IMR-90 (cell line): ENCODE measurements at regions not wholly inside any gene's neighbourhood (a gene's known extent, or its start where the extent isn't known, plus 50 kb on each side); places are given as distances from the start of the nearest gene placed in this dataset.

ENCODE experiments used
- ATAC-seq: fragments of 200-7000 bp; cut with Tn5 transposase; 2 replicates; pipeline ENCODE4 v1.9.1; 2020; ENCODE audit warnings: low read depth, mild to moderate bottlenecking, moderate library complexity
- BruUV-seq: library from RNA; stranded (reverse); fragments of 400-500 nt; replicated peaks from 2 replicates; lab custom pipeline; 2021; lab: Mats Ljungman, UMichigan
- CTCF ChIA-PET: fragments of 300-600 bp; formaldehyde crosslinking; extraction: SDS; loops from one replicate; lab custom pipeline; 2021; ENCODE audit warnings: antibody characterized with exemption; lab: Yijun Ruan, JAX
- POLR2A ChIA-PET: fragments of 300-600 bp; sonication (Branson Sonifier 250); formaldehyde crosslinking; loops from one replicate; lab custom pipeline; 2022; ENCODE audit warnings: antibody characterized with exemption; ENCODE audit not compliant: unreplicated experiment; lab: Charles Lee
- DNase-seq: peaks from one replicate; pipeline ENCODE4 v3.0.0; 2013
- H2AFZ ChIP-seq: replicated peaks from 2 replicates; pipeline ENCODE3; 2013; ENCODE audit warnings: low read length, mild to moderate bottlenecking; ENCODE audit not compliant: poor library complexity
- H2AK5ac ChIP-seq: 2 replicates; pipeline ENCODE4 v1.6.1; 2013; ENCODE audit warnings: low read depth, low read length, inconsistent platforms
- H2AK9ac ChIP-seq: replicated peaks from 2 replicates; pipeline ENCODE3; 2013; ENCODE audit warnings: mild to moderate bottlenecking, low read depth, low read length, moderate library complexity; ENCODE audit not compliant: poor library complexity
- H2BK120ac ChIP-seq: 2 replicates; pipeline ENCODE4 v1.6.1; 2013; ENCODE audit warnings: low read depth, low read length, inconsistent platforms
- H2BK15ac ChIP-seq: 3 replicates; pipeline ENCODE4 v1.6.1; 2013; ENCODE audit warnings: low read depth, low read length, inconsistent platforms
- H2BK20ac ChIP-seq: 2 replicates; pipeline ENCODE4 v1.6.1; 2013; ENCODE audit warnings: low read depth, mild to moderate bottlenecking, inconsistent platforms, low read length, moderate library complexity
- H2BK5ac ChIP-seq: 2 replicates; pipeline ENCODE4 v1.6.1; 2013; ENCODE audit warnings: mild to moderate bottlenecking, low read depth, low read length, inconsistent platforms; ENCODE audit not compliant: poor library complexity, severe bottlenecking
- H3K14ac ChIP-seq: replicated peaks from 2 replicates; pipeline ENCODE4 v1.6.1; 2013; ENCODE audit warnings: low read depth, low read length, inconsistent platforms
- H3K18ac ChIP-seq: 2 replicates; pipeline ENCODE4 v1.6.1; 2013; ENCODE audit warnings: low read depth, low read length, control low read depth
- H3K23ac ChIP-seq: 2 replicates; pipeline ENCODE4 v1.6.1; 2013; ENCODE audit warnings: low read depth, low read length, inconsistent platforms
- H3K27ac ChIP-seq: 2 replicates; pipeline ENCODE4 v1.5.1; 2013; ENCODE audit warnings: mild to moderate bottlenecking, control low read depth, low read length; ENCODE audit not compliant: insufficient read depth
- H3K27me3 ChIP-seq: 2 replicates; pipeline ENCODE4 v1.6.1; 2013; ENCODE audit warnings: low read length; ENCODE audit not compliant: control insufficient read depth, insufficient read depth
- H3K36me3 ChIP-seq: 2 replicates; pipeline ENCODE4 v1.6.1; 2013; ENCODE audit warnings: low read length, mixed read lengths; ENCODE audit not compliant: control insufficient read depth, insufficient read depth
- H3K4ac ChIP-seq: 2 replicates; pipeline ENCODE4 v1.6.1; 2013; ENCODE audit warnings: low read depth, low read length, inconsistent platforms
- H3K4me1 ChIP-seq: 2 replicates; pipeline ENCODE4 v1.6.1; 2013; ENCODE audit warnings: low read length, mixed read lengths; ENCODE audit not compliant: control insufficient read depth, insufficient read depth
- H3K4me2 ChIP-seq: 2 replicates; pipeline ENCODE4 v1.6.1; 2013; ENCODE audit warnings: low read depth, mild to moderate bottlenecking, control low read depth, low read length, moderate library complexity
- H3K4me3 ChIP-seq: 2 replicates; pipeline ENCODE4 v1.5.1; 2013; ENCODE audit warnings: low read depth, mild to moderate bottlenecking, control low read depth, low read length, moderate library complexity; ENCODE audit not compliant: insufficient read depth
- H3K56ac ChIP-seq: 2 replicates; pipeline ENCODE4 v1.6.1; 2013; ENCODE audit warnings: low read length, inconsistent platforms; ENCODE audit not compliant: insufficient read depth; ENCODE audit errors: extremely low read depth
- H3K79me1 ChIP-seq, 2 experiments: 2 replicates each; pipeline ENCODE4 v1.6.1; 2013; ENCODE audit warnings: low read length in 2 of 2, inconsistent platforms in 1 of 2, low read depth in 1 of 2
- H3K9ac ChIP-seq: 2 replicates; pipeline ENCODE4 v1.6.1; 2013; ENCODE audit warnings: low read depth, low read length, control low read depth
- H3K9me1 ChIP-seq: 2 replicates; pipeline ENCODE4 v1.6.1; 2013; ENCODE audit warnings: low read length, inconsistent platforms; ENCODE audit not compliant: insufficient read depth
- H3K9me3 ChIP-seq: 2 replicates; pipeline ENCODE4 v1.6.1; 2013; ENCODE audit warnings: low read length; ENCODE audit not compliant: control insufficient read depth, insufficient read depth
- H4K20me1 ChIP-seq: 2 replicates; pipeline ENCODE4 v1.6.1; 2013; ENCODE audit warnings: low read length, inconsistent platforms; ENCODE audit not compliant: insufficient read depth
- H4K5ac ChIP-seq: 2 replicates; pipeline ENCODE4 v1.6.1; 2013; ENCODE audit warnings: mild to moderate bottlenecking, low read depth, low read length, control low read depth
- H4K8ac ChIP-seq, 2 experiments: 2 replicates each; pipeline ENCODE4 v1.6.1; 2013; ENCODE audit warnings: low read depth in 2 of 2, low read length in 2 of 2, control low read depth in 1 of 2, inconsistent platforms in 1 of 2
- H4K91ac ChIP-seq: 2 replicates; pipeline ENCODE4 v1.6.1; 2013; ENCODE audit warnings: low read depth, low read length, inconsistent platforms; ENCODE audit not compliant: insufficient read depth
- BHLHE40 ChIP-seq: fragments of 150-350 bp; IDR thresholded peaks from 2 replicates; pipeline ENCODE4 v1.6.1; 2016; ENCODE audit warnings: mild to moderate bottlenecking, low read depth, low read length
- CEBPB ChIP-seq: IDR thresholded peaks from 2 replicates; pipeline ENCODE4 v1.6.1; 2012; ENCODE audit warnings: low read depth, low read length, improper control_type of control experiment
- CHD1 ChIP-seq: IDR thresholded peaks from 2 replicates; pipeline ENCODE4 v1.6.1; 2012; ENCODE audit warnings: low read depth, low read length, improper control_type of control experiment
- FOS ChIP-seq: fragments of 150-350 bp; IDR thresholded peaks from 2 replicates; pipeline ENCODE4 v1.6.1; 2016; ENCODE audit warnings: low read depth, low read length
- MAFK ChIP-seq: IDR thresholded peaks from 2 replicates; pipeline ENCODE4 v1.6.1; 2012; ENCODE audit warnings: low read depth, low read length, improper control_type of control experiment
- MAZ ChIP-seq: IDR thresholded peaks from 2 replicates; pipeline ENCODE4 v1.6.1; 2012; ENCODE audit warnings: low read depth, mild to moderate bottlenecking, low read length, improper control_type of control experiment, moderate library complexity, borderline replicate concordance
- MXI1 ChIP-seq: IDR thresholded peaks from 2 replicates; pipeline ENCODE4 v1.6.1; 2012; ENCODE audit warnings: low read depth, mild to moderate bottlenecking, low read length, moderate library complexity, borderline replicate concordance
- NFE2L2 ChIP-seq: fragments of 150-350 bp; IDR thresholded peaks from 2 replicates; pipeline ENCODE4 v1.6.1; 2016; ENCODE audit warnings: low read depth, mild to moderate bottlenecking, low read length
- POLR2A ChIP-seq: IDR thresholded peaks from 2 replicates; pipeline ENCODE4 v1.6.1; 2012; ENCODE audit warnings: mild to moderate bottlenecking, low read depth, low read length
- RAD21 ChIP-seq: IDR thresholded peaks from 2 replicates; pipeline ENCODE4 v1.6.1; 2012; ENCODE audit warnings: low read length, improper control_type of control experiment
- RCOR1 ChIP-seq: IDR thresholded peaks from 2 replicates; pipeline ENCODE4 v1.6.1; 2012; ENCODE audit warnings: mild to moderate bottlenecking, low read length, improper control_type of control experiment; ENCODE audit not compliant: insufficient replicate concordance
- RFX5 ChIP-seq: IDR thresholded peaks from 2 replicates; pipeline ENCODE4 v1.8.0; 2012; ENCODE audit warnings: low read depth, mild to moderate bottlenecking, low read length, moderate library complexity
- SMC3 ChIP-seq: fragments of 150-350 bp; IDR thresholded peaks from 2 replicates; pipeline ENCODE4 v1.6.1; 2016; ENCODE audit warnings: low read depth, mild to moderate bottlenecking, antibody characterized with exemption, low read length, moderate library complexity
- WGBS, 2 experiments: methylation state at CpG; one replicate each; pipeline versions ENCODE4 v1.1.5 to v1.1.7; 2013; ENCODE audit warnings: missing lambda C conversion rate in 2 of 2; ENCODE audit not compliant: insufficient read length in 1 of 2; ENCODE audit errors: extremely low coverage in 2 of 2; 5-methylcytosine and 5-hydroxymethylcytosine counted together
- dilution Hi-C: fragments of 300-500 bp; cut with HindIII; formaldehyde crosslinking; loops from one replicate; pipeline ENCODE4 v1.14.3; 2018; ENCODE audit warnings: low sequenced_read_pairs; ENCODE audit not compliant: unreplicated experiment
- in situ Hi-C: fragments of 300-500 bp; cut with MboI; formaldehyde crosslinking; loops from 3 replicates; pipeline ENCODE4 v1.14.3; 2019; ENCODE audit warnings: low sequenced_read_pairs, inconsistent platforms, mixed read lengths
- intact Hi-C: fragments of 100-400 bp; cut with micrococcal nuclease; formaldehyde crosslinking; loops from 2 replicates; pipeline ENCODE4 v1.10.0; 2022
- TF ChIP-seq, protein P1 (sequence below): fragments of 150-350 bp; IDR thresholded peaks from 2 replicates; pipeline ENCODE4 v1.6.1; 2016; ENCODE audit warnings: low read depth, mild to moderate bottlenecking, low read length, moderate library complexity, borderline replicate concordance
- TF ChIP-seq, protein P2 (sequence below): conservative IDR thresholded peaks from 2 replicates; pipeline ENCODE4 v1.5.1; 2012; ENCODE audit warnings: mild to moderate bottlenecking, low read depth, low read length, improper control_type of control experiment
- TF ChIP-seq, protein P3 (sequence below): fragments of 150-350 bp; IDR thresholded peaks from 2 replicates; pipeline ENCODE4 v1.6.1; 2017; ENCODE audit warnings: mild to moderate bottlenecking, antibody characterized with exemption, low read length, low read depth

DNA sequence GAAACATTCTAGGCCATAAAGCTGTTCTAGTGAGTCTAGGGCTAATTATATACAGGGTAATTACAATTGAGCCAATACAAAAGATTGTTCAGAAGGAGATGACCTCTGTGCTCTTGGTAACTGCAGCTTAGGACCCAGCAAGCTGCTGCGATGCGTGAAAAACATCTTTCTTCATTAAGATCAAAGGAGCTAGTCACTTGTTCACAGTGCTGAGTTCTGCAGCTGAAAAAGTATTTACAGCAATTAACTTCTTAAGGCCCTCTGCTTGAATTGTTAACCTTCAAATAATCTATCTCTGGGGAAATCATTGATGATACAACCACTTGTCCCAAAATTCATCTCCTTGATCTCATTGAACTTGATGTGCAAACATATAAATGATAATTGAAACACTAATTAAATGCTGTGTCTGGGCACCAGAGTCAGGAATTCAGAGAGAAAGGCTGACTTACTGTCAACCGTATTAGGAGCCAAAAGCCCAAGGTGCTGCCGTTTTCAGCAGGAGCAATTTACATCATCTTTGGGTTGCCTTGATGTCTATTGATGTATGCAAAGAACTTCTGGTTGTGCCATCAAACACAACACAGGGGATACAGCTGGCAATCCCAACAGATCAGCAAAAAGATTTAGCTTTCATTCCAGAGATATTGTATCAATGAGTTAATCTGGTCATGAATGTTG, 213.0 kb downstream of the NECTIN3 start:
- no peak for DNase-seq
- H3K18ac ChIP-seq: no peak overlapping the region
- no peak overlapping the region for H3K9ac ChIP-seq
- CTCF ChIA-PET: no interaction called here
- no peak overlapping the region for H3K4me3 ChIP-seq
- H3K9me1 ChIP-seq: no peaks in the 10 kb centered on the region
- H3K4ac ChIP-seq: no peak overlapping the region
- H2AK5ac ChIP-seq: no peak overlapping the region
- H2AK9ac ChIP-seq: no peak overlapping the region
- H3K36me3 ChIP-seq: no peaks in the 10 kb centered on the region
- no peak overlapping the region for H2BK15ac ChIP-seq
- TF ChIP-seq SMC3: no peak
- TF ChIP-seq RCOR1: no peak
- no peak for TF ChIP-seq RAD21
- TF ChIP-seq NFE2L2: no peak
- no peak for TF ChIP-seq POLR2A
- no peak for TF ChIP-seq MAFK
- TF ChIP-seq CHD1: no peak
- no peak for TF ChIP-seq FOS
- no peak for TF ChIP-seq BHLHE40
- TF ChIP-seq MAZ: no peak
- TF ChIP-seq, protein P1, sequence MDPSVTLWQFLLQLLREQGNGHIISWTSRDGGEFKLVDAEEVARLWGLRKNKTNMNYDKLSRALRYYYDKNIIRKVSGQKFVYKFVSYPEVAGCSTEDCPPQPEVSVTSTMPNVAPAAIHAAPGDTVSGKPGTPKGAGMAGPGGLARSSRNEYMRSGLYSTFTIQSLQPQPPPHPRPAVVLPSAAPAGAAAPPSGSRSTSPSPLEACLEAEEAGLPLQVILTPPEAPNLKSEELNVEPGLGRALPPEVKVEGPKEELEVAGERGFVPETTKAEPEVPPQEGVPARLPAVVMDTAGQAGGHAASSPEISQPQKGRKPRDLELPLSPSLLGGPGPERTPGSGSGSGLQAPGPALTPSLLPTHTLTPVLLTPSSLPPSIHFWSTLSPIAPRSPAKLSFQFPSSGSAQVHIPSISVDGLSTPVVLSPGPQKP: no peak
- TF ChIP-seq, protein P2, sequence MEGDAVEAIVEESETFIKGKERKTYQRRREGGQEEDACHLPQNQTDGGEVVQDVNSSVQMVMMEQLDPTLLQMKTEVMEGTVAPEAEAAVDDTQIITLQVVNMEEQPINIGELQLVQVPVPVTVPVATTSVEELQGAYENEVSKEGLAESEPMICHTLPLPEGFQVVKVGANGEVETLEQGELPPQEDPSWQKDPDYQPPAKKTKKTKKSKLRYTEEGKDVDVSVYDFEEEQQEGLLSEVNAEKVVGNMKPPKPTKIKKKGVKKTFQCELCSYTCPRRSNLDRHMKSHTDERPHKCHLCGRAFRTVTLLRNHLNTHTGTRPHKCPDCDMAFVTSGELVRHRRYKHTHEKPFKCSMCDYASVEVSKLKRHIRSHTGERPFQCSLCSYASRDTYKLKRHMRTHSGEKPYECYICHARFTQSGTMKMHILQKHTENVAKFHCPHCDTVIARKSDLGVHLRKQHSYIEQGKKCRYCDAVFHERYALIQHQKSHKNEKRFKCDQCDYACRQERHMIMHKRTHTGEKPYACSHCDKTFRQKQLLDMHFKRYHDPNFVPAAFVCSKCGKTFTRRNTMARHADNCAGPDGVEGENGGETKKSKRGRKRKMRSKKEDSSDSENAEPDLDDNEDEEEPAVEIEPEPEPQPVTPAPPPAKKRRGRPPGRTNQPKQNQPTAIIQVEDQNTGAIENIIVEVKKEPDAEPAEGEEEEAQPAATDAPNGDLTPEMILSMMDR: no peak
- TF ChIP-seq MXI1: no peak
- no peak for TF ChIP-seq RFX5
- no peak for TF ChIP-seq CEBPB
- TF ChIP-seq, protein P3, sequence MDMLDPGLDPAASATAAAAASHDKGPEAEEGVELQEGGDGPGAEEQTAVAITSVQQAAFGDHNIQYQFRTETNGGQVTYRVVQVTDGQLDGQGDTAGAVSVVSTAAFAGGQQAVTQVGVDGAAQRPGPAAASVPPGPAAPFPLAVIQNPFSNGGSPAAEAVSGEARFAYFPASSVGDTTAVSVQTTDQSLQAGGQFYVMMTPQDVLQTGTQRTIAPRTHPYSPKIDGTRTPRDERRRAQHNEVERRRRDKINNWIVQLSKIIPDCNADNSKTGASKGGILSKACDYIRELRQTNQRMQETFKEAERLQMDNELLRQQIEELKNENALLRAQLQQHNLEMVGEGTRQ: no peak
- no peak overlapping the region for H2BK120ac ChIP-seq
- no peak overlapping the region for H3K27ac ChIP-seq
- H4K8ac ChIP-seq: no peak overlapping the region
- no peak overlapping the region for H3K14ac ChIP-seq
- H3K79me1 ChIP-seq: no peaks in the 10 kb centered on the region
- no peak overlapping the region for H4K91ac ChIP-seq
- H3K4me1 ChIP-seq: no peaks in the 10 kb centered on the region
- H4K20me1 ChIP-seq: no peaks in the 10 kb centered on the region
- no peak overlapping the region for H3K23ac ChIP-seq
- H3K9me3 ChIP-seq: no peaks in the 10 kb centered on the region
- H3K27me3 ChIP-seq: peaks cover 5% of the 10 kb centered on the region
- H4K5ac ChIP-seq: no peak overlapping the region
- H3K4me2 ChIP-seq: no peak overlapping the region
- ATAC-seq: no peak
- no peak overlapping the region for H2AFZ ChIP-seq
- H2BK20ac ChIP-seq: no peak overlapping the region
- WGBS, 2 experiments: no CpG with 5 or more reads among the region's 4 CpGs
- BruUV-seq: no TSS peak
- intact Hi-C loops: no loop called here
- in situ Hi-C loops: no loop called here
- dilution Hi-C loops: no loop called here
- H2BK5ac ChIP-seq: no peak overlapping the region
- no peak overlapping the region for H3K56ac ChIP-seq
- POLR2A ChIA-PET: no interaction called here
